ENCODE measurements at regions not wholly inside any gene's neighbourhood (a gene's known extent, or its start where the extent isn't known, plus 50 kb on each side); places are given as distances from the start of the nearest gene placed in this dataset.
"Not testable (repeated sequence)": the region's sequence is repeated elsewhere in the genome, so short reads cannot be mapped to it uniquely, and the experiment has no call there.

- H3K9me3 Mint-ChIP-seq = no peaks in the 10 kb centered on the region
- DNase-seq (no peak), ATAC-seq (no peak)
- no peaks in the 10 kb centered on the region for H3K27me3 Mint-ChIP-seq (ENCODE audit: low read depth)
- H3K4me3 Mint-ChIP-seq = no peak overlapping the region
- H3K36me3 Mint-ChIP-seq (ENCODE audit: insufficient read depth) = no peaks in the 10 kb centered on the region
- no peaks in the 10 kb centered on the region for H3K4me1 Mint-ChIP-seq (ENCODE audit: low read depth)
Observed at GRCh38 chr4:125262502-125262901, 52.3 kb upstream of the FAT4 start.

- H3K9me3 Mint-ChIP-seq = no peaks in the 10 kb centered on the region
- no peaks in the 10 kb centered on the region for H3K36me3 Mint-ChIP-seq (ENCODE audit: insufficient read depth)
- no peaks in the 10 kb centered on the region for H3K4me1 Mint-ChIP-seq (ENCODE audit: low read depth)
- no peaks in the 10 kb centered on the region for H3K27me3 Mint-ChIP-seq (ENCODE audit: low read depth)
- DNase-seq (no peak), ATAC-seq (no peak)
- H3K4me3 Mint-ChIP-seq = no peak overlapping the region
Observed at GRCh38 chr4:125262079-125262478, 52.7 kb upstream of the FAT4 start.

GRCh38 chr4:125254106-125254505 is 60.6 kb upstream of the FAT4 start:
- no peaks in the 10 kb centered on the region for H3K27me3 Mint-ChIP-seq (ENCODE audit: low read depth)
- DNase-seq (no peak), ATAC-seq (no peak)
- H3K9me3 Mint-ChIP-seq = no peaks in the 10 kb centered on the region
- no peaks in the 10 kb centered on the region for H3K36me3 Mint-ChIP-seq (ENCODE audit: insufficient read depth)
- no peak overlapping the region for H3K4me3 Mint-ChIP-seq
- no peaks in the 10 kb centered on the region for H3K4me1 Mint-ChIP-seq (ENCODE audit: low read depth)

GRCh38 chr4:125244848-125245450 is 69.8 kb upstream of the FAT4 start:
- no peaks in the 10 kb centered on the region for H3K27me3 Mint-ChIP-seq (ENCODE audit: low read depth)
- DNase-seq (no peak), ATAC-seq (no peak)
- H3K4me3 Mint-ChIP-seq = no peak overlapping the region
- H3K36me3 Mint-ChIP-seq (ENCODE audit: insufficient read depth) = no peaks in the 10 kb centered on the region
- H3K9me3 Mint-ChIP-seq = peaks cover 3% of the 10 kb centered on the region
- H3K4me1 Mint-ChIP-seq (ENCODE audit: low read depth) = no peaks in the 10 kb centered on the region

- Mint-ChIP-seq H3K4me3 (no peak overlapping the region), H3K36me3 (ENCODE audit: insufficient read depth) (no peaks in the 10 kb centered on the region), H3K27me3 (ENCODE audit: low read depth) (no peaks in the 10 kb centered on the region)
Observed at GRCh38 chr4:125243789-125244397, 70.9 kb upstream of the FAT4 start.

GRCh38 chr4:125235971-125236370 is 78.8 kb upstream of the FAT4 start:
- Mint-ChIP-seq H3K4me3 (no peak overlapping the region), H3K4me1 (ENCODE audit: low read depth) (no peaks in the 10 kb centered on the region), H3K36me3 (ENCODE audit: insufficient read depth) (no peaks in the 10 kb centered on the region), H3K27me3 (ENCODE audit: low read depth) (no peaks in the 10 kb centered on the region), H3K9me3 (peaks cover 7% of the 10 kb centered on the region)
- no peak for DNase-seq
- no peak for ATAC-seq

More at GRCh38 chr4:125243789-125244397, 70.9 kb upstream of the FAT4 start:
- ATAC-seq = no peak
- peaks cover 3% of the 10 kb centered on the region for H3K9me3 Mint-ChIP-seq
- no peaks in the 10 kb centered on the region for H3K4me1 Mint-ChIP-seq (ENCODE audit: low read depth)
- DNase-seq = no peak

GRCh38 chr4:125231661-125232060 is 83.1 kb upstream of the FAT4 start:
- DNase-seq = no peak
- no peaks in the 10 kb centered on the region for H3K27me3 Mint-ChIP-seq (ENCODE audit: low read depth)
- no peaks in the 10 kb centered on the region for H3K4me1 Mint-ChIP-seq (ENCODE audit: low read depth)
- ATAC-seq = no peak
- H3K4me3 Mint-ChIP-seq = no peak overlapping the region
- H3K36me3 Mint-ChIP-seq (ENCODE audit: insufficient read depth) = no peaks in the 10 kb centered on the region
- peaks cover 4% of the 10 kb centered on the region for H3K9me3 Mint-ChIP-seq

- Mint-ChIP-seq H3K36me3 (ENCODE audit: insufficient read depth) (no peaks in the 10 kb centered on the region), H3K9me3 (peaks cover 4% of the 10 kb centered on the region), H3K4me1 (ENCODE audit: low read depth) (no peaks in the 10 kb centered on the region), H3K4me3 (no peak overlapping the region), H3K27me3 (ENCODE audit: low read depth) (no peaks in the 10 kb centered on the region)
- ATAC-seq = no peak
- no peak for DNase-seq
Observed at GRCh38 chr4:125229596-125230058, 85.1 kb upstream of the FAT4 start.

- DNase-seq (no peak), ATAC-seq (no peak)
- no peaks in the 10 kb centered on the region for H3K4me1 Mint-ChIP-seq (ENCODE audit: low read depth)
- no peaks in the 10 kb centered on the region for H3K27me3 Mint-ChIP-seq (ENCODE audit: low read depth)
- H3K9me3 Mint-ChIP-seq = no peaks in the 10 kb centered on the region
- H3K36me3 Mint-ChIP-seq (ENCODE audit: insufficient read depth) = no peaks in the 10 kb centered on the region
- H3K4me3 Mint-ChIP-seq = no peak overlapping the region
Observed at GRCh38 chr4:125225806-125226205, 88.9 kb upstream of the FAT4 start.

GRCh38 chr4:125200556-125200955 is 114.2 kb upstream of the FAT4 start:
- DNase-seq (no peak), ATAC-seq (no peak)
- H3K4me3 Mint-ChIP-seq = no peak overlapping the region
- H3K4me1 Mint-ChIP-seq (ENCODE audit: low read depth) = no peaks in the 10 kb centered on the region
- no peaks in the 10 kb centered on the region for H3K27me3 Mint-ChIP-seq (ENCODE audit: low read depth)
- no peaks in the 10 kb centered on the region for H3K9me3 Mint-ChIP-seq
- no peaks in the 10 kb centered on the region for H3K36me3 Mint-ChIP-seq (ENCODE audit: insufficient read depth)

- no peak for DNase-seq
- H3K4me1 Mint-ChIP-seq (ENCODE audit: low read depth) = no peaks in the 10 kb centered on the region
- H3K4me3 Mint-ChIP-seq = no peak overlapping the region
- no peaks in the 10 kb centered on the region for H3K36me3 Mint-ChIP-seq (ENCODE audit: insufficient read depth)
- no peaks in the 10 kb centered on the region for H3K27me3 Mint-ChIP-seq (ENCODE audit: low read depth)
- no peak for ATAC-seq
- H3K9me3 Mint-ChIP-seq = no peaks in the 10 kb centered on the region
Observed at GRCh38 chr4:125198916-125199315, 115.8 kb upstream of the FAT4 start.

GRCh38 chr4:125191874-125192459 is 122.8 kb upstream of the FAT4 start:
- not testable (repeated sequence) for H3K4me1 Mint-ChIP-seq (ENCODE audit: low read depth); ATAC-seq; DNase-seq; H3K4me3 Mint-ChIP-seq; H3K9me3 Mint-ChIP-seq; H3K36me3 Mint-ChIP-seq (ENCODE audit: insufficient read depth); H3K27me3 Mint-ChIP-seq (ENCODE audit: low read depth)

GRCh38 chr4:125191232-125191631 is 123.5 kb upstream of the FAT4 start:
- Mint-ChIP-seq H3K36me3 (ENCODE audit: insufficient read depth) (no peaks in the 10 kb centered on the region), H3K27me3 (ENCODE audit: low read depth) (no peaks in the 10 kb centered on the region), H3K4me3 (no peak overlapping the region), H3K4me1 (ENCODE audit: low read depth) (no peaks in the 10 kb centered on the region), H3K9me3 (peaks cover 5% of the 10 kb centered on the region)
- no peak for ATAC-seq
- DNase-seq = no peak

GRCh38 chr4:125187226-125188176 is 127.3 kb upstream of the FAT4 start:
- Mint-ChIP-seq H3K4me1 (ENCODE audit: low read depth) (no peaks in the 10 kb centered on the region), H3K9me3 (peaks cover 5% of the 10 kb centered on the region), H3K27me3 (ENCODE audit: low read depth) (no peaks in the 10 kb centered on the region), H3K4me3 (no peak overlapping the region), H3K36me3 (ENCODE audit: insufficient read depth) (no peaks in the 10 kb centered on the region)
- DNase-seq (no peak), ATAC-seq (no peak)
